ENCODE measurements at regions not wholly inside any gene's neighbourhood (a gene's known extent, or its start where the extent isn't known, plus 50 kb on each side); places are given as distances from the start of the nearest gene placed in this dataset.

GRCh38 chr12:97983796-97984195 is 521.2 kb downstream of the RMST start:
- Histone ChIP-seq H3K36me3 (ENCODE audit: insufficient read depth, low read length) (no peaks in the 10 kb centered on the region), H3F3A (ENCODE audit: insufficient read depth, low read length) (no peaks in the 10 kb centered on the region), H3K9ac (ENCODE audit: low read length) (no peak overlapping the region), H3K79me2 (ENCODE audit: insufficient read depth, low read length) (no peaks in the 10 kb centered on the region), H3K4me2 (ENCODE audit: low read length) (no peak overlapping the region), H4K20me1 (ENCODE audit: insufficient read depth, low read length) (no peaks in the 10 kb centered on the region), H3K9me3 (ENCODE audit: low read length) (no peaks in the 10 kb centered on the region; the same call in 1 of the 2 replicates), H3K9me2 (ENCODE audit: low read depth, low read length) (no peaks in the 10 kb centered on the region), H3K27ac (ENCODE audit: low read depth, low read length, poor library complexity, severe bottlenecking) (no peak overlapping the region), H3K4me3 (ENCODE audit: low read depth, low read length, poor library complexity, severe bottlenecking) (no peak overlapping the region), H3K27me3 (ENCODE audit: insufficient read depth, low read length) (no peaks in the 10 kb centered on the region), H3K4me1 (ENCODE audit: insufficient read depth, low read length, severe bottlenecking) (no peaks in the 10 kb centered on the region), H2AFZ (ENCODE audit: low read length) (no peak overlapping the region)
- TF ChIP-seq CTCF (IDR thresholded peaks at IDR 0.05; ENCODE audit: low read length), result no peak
- no peak for TF ChIP-seq EZH2 (IDR thresholded peaks at IDR 0.05; ENCODE audit: borderline replicate concordance, low read length)

- Histone ChIP-seq H3K4me3 (ENCODE audit: low read depth, low read length, poor library complexity, severe bottlenecking) (no peak overlapping the region), H3K9ac (ENCODE audit: low read length) (no peak overlapping the region), H3K4me1 (ENCODE audit: insufficient read depth, low read length, severe bottlenecking) (no peaks in the 10 kb centered on the region), H3K9me2 (ENCODE audit: low read depth, low read length) (no peaks in the 10 kb centered on the region), H4K20me1 (ENCODE audit: insufficient read depth, low read length) (no peaks in the 10 kb centered on the region), H3K27me3 (ENCODE audit: insufficient read depth, low read length) (no peaks in the 10 kb centered on the region), H3F3A (ENCODE audit: insufficient read depth, low read length) (no peaks in the 10 kb centered on the region), H3K9me3 (ENCODE audit: low read length) (no peaks in the 10 kb centered on the region; the same call in 1 of the 2 replicates), H2AFZ (ENCODE audit: low read length) (no peak overlapping the region), H3K27ac (ENCODE audit: low read depth, low read length, poor library complexity, severe bottlenecking) (no peak overlapping the region), H3K79me2 (ENCODE audit: insufficient read depth, low read length) (no peaks in the 10 kb centered on the region), H3K36me3 (ENCODE audit: insufficient read depth, low read length) (no peaks in the 10 kb centered on the region), H3K4me2 (ENCODE audit: low read length) (no peak overlapping the region)
- TF ChIP-seq CTCF (IDR thresholded peaks at IDR 0.05; ENCODE audit: low read length), result no peak
Observed at GRCh38 chr12:97984436-97984835, 521.8 kb downstream of the RMST start.

- Histone ChIP-seq H3K36me3 (ENCODE audit: insufficient read depth, low read length) (no peaks in the 10 kb centered on the region), H3K4me1 (ENCODE audit: insufficient read depth, low read length, severe bottlenecking) (no peaks in the 10 kb centered on the region), H3K4me3 (ENCODE audit: low read depth, low read length, poor library complexity, severe bottlenecking) (no peak overlapping the region), H3K27me3 (ENCODE audit: insufficient read depth, low read length) (no peaks in the 10 kb centered on the region), H3K79me2 (ENCODE audit: insufficient read depth, low read length) (no peaks in the 10 kb centered on the region), H3K27ac (ENCODE audit: low read depth, low read length, poor library complexity, severe bottlenecking) (no peak overlapping the region), H4K20me1 (ENCODE audit: insufficient read depth, low read length) (no peaks in the 10 kb centered on the region), H2AFZ (ENCODE audit: low read length) (no peak overlapping the region), H3K4me2 (ENCODE audit: low read length) (no peak overlapping the region), H3F3A (ENCODE audit: insufficient read depth, low read length) (no peaks in the 10 kb centered on the region), H3K9ac (ENCODE audit: low read length) (no peak overlapping the region), H3K9me3 (ENCODE audit: low read length) (no peaks in the 10 kb centered on the region; the same call in 1 of the 2 replicates), H3K9me2 (ENCODE audit: low read depth, low read length) (no peaks in the 10 kb centered on the region)
- no peak for TF ChIP-seq CTCF (IDR thresholded peaks at IDR 0.05; ENCODE audit: low read length)
- no peak for TF ChIP-seq EZH2 (IDR thresholded peaks at IDR 0.05; ENCODE audit: borderline replicate concordance, low read length)
Observed at GRCh38 chr12:97984974-97985580, 522.5 kb downstream of the RMST start.
